ENCODE measurements at regions not wholly inside any gene's neighbourhood (a gene's known extent, or its start where the extent isn't known, plus 50 kb on each side); places are given as distances from the start of the nearest gene placed in this dataset.

DNA sequence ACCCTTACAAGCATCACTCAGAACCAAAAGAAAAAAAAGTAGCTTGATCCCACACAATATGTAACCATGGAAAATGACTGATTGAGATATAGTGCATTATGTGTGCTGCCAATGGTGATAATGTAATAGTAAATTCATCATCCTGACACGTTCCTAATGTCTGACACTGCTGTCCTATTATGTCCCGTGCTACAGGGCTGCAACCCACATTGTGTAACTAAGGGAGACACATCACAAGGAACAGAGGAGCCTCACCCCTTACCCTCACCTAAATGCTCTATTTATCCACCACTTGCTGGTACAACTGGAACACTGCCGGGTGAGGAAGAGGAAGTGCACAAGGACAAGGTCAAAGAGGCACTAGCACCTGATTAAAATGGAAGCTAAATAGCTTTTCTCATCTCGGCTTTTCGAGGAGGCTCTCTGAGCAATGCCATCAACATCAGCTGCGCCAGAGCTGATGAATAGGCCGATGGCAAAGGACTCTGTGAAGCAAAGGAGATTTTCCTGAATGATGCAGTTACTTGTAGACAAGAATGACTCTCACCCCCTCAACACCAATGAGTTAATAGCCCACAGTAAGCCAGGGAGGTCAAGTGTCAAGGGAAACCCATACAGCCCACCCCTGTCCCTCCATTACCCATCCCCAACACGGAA, 181.6 kb downstream of the HNRNPD start:
- WGBS (ENCODE audit: insufficient coverage), result 90% methylated on average over 3 of the region's 8 CpGs
- H3K4me3 Mint-ChIP-seq, result no peak overlapping the region
- no peaks in the 10 kb centered on the region for H3K4me1 Mint-ChIP-seq

GRCh38 chr4:82181789-82182188, 192.0 kb downstream of the HNRNPD start:
- Histone ChIP-seq H4K20me1 (ENCODE audit: insufficient read depth, low read length) (no peaks in the 10 kb centered on the region), H3K36me3 (replicated peaks in 1 of 2; ENCODE audit: control insufficient read depth in 1 of 2, insufficient read depth in 2 of 2, low read length in 2 of 2) (no peaks in the 10 kb centered on the region), H3K4me1 (ENCODE audit: control insufficient read depth in 1 of 2, insufficient read depth in 2 of 2, low read length in 2 of 2) (no peaks in the 10 kb centered on the region), H3K4me3 (replicated peaks in 1 of 3; ENCODE audit: low read depth in 2 of 3, low read length in 3 of 3) (no peak overlapping the region), H3K9me3 (replicated peaks in 1 of 2; ENCODE audit: control insufficient read depth in 1 of 2, insufficient read depth in 1 of 2, low read length in 2 of 2) (peaks cover 0 to 4% of the 10 kb centered on the region in 2 donors), H3K27ac (ENCODE audit: low read depth in 1 of 2, low read length in 2 of 2) (no peak overlapping the region), H3K79me2 (ENCODE audit: insufficient read depth, low read length) (no peaks in the 10 kb centered on the region), H3K9ac (ENCODE audit: insufficient read depth, low read length, poor library complexity, severe bottlenecking) (no peak overlapping the region), H2AFZ (ENCODE audit: insufficient read depth, low read depth, low read length, poor library complexity, severe bottlenecking) (no peak overlapping the region), H3K27me3 (ENCODE audit: control insufficient read depth in 2 of 2, insufficient read depth in 2 of 2, low read length in 2 of 2) (no peaks in the 10 kb centered on the region), H3K4me2 (replicated peaks; ENCODE audit: extremely low read depth, low read length, poor library complexity, severe bottlenecking) (no peak overlapping the region)
- no peak for DNase-seq
- TF ChIP-seq, protein P1, sequence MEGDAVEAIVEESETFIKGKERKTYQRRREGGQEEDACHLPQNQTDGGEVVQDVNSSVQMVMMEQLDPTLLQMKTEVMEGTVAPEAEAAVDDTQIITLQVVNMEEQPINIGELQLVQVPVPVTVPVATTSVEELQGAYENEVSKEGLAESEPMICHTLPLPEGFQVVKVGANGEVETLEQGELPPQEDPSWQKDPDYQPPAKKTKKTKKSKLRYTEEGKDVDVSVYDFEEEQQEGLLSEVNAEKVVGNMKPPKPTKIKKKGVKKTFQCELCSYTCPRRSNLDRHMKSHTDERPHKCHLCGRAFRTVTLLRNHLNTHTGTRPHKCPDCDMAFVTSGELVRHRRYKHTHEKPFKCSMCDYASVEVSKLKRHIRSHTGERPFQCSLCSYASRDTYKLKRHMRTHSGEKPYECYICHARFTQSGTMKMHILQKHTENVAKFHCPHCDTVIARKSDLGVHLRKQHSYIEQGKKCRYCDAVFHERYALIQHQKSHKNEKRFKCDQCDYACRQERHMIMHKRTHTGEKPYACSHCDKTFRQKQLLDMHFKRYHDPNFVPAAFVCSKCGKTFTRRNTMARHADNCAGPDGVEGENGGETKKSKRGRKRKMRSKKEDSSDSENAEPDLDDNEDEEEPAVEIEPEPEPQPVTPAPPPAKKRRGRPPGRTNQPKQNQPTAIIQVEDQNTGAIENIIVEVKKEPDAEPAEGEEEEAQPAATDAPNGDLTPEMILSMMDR (IDR thresholded peaks at IDR 0.05), result no peak
- Mint-ChIP-seq H3K27me3 (ENCODE audit: low read depth in 3 of 3) (peaks cover 0 to 1% (median 0%) of the 10 kb centered on the region in 3 donors), H3K9me3 (peaks cover 0 to 18% (median 10%) of the 10 kb centered on the region in 7 donors), H3K36me3 (no peaks in the 10 kb centered on the region), H3K4me1 (no peaks in the 10 kb centered on the region), H3K27ac (no peak overlapping the region), H3K4me3 (no peak overlapping the region)
- no CpG with 5 or more reads among the region's 3 CpGs for WGBS (ENCODE audit: insufficient coverage)
- intact Hi-C loops (cut with micrococcal nuclease), result no loop called here

More for the DNA sequence above, 181.6 kb downstream of the HNRNPD start:
- H3K4me3 ChIP-seq (replicated peaks in 1 of 3; ENCODE audit: low read depth in 2 of 3, low read length in 3 of 3), result no peak overlapping the region
- H3K9me3 ChIP-seq (replicated peaks in 1 of 2; ENCODE audit: control insufficient read depth in 1 of 2, insufficient read depth in 1 of 2, low read length in 2 of 2), result no peaks in the 10 kb centered on the region
- no peak overlapping the region for H2AFZ ChIP-seq (ENCODE audit: insufficient read depth, low read depth, low read length, poor library complexity, severe bottlenecking)
- DNase-seq, result no peak
- intact Hi-C loops (cut with micrococcal nuclease), result no loop called here
- no peaks in the 10 kb centered on the region for H3K79me2 ChIP-seq (ENCODE audit: insufficient read depth, low read length)
- Mint-ChIP-seq H3K36me3 (no peaks in the 10 kb centered on the region), H3K27ac (peak overlapping the region in 1 of 7 donors; percentile 43), H3K9me3 (peaks cover under 1 to 5% (median 2%) of the 10 kb centered on the region in 7 donors), H3K27me3 (ENCODE audit: low read depth in 3 of 3) (peaks cover 0 to 2% (median 1%) of the 10 kb centered on the region in 3 donors)
- no peak overlapping the region for H3K4me2 ChIP-seq (replicated peaks; ENCODE audit: extremely low read depth, low read length, poor library complexity, severe bottlenecking)
- TF ChIP-seq, protein P1 (IDR thresholded peaks at IDR 0.05), result no peak
- no peak overlapping the region for H3K9ac ChIP-seq (ENCODE audit: insufficient read depth, low read length, poor library complexity, severe bottlenecking)
- no peaks in the 10 kb centered on the region for H4K20me1 ChIP-seq (ENCODE audit: insufficient read depth, low read length)
- H3K4me1 ChIP-seq (ENCODE audit: control insufficient read depth in 1 of 2, insufficient read depth in 2 of 2, low read length in 2 of 2), result no peaks in the 10 kb centered on the region
- no peaks in the 10 kb centered on the region for H3K27me3 ChIP-seq (ENCODE audit: control insufficient read depth in 2 of 2, insufficient read depth in 2 of 2, low read length in 2 of 2)
- no peak overlapping the region for H3K27ac ChIP-seq (ENCODE audit: low read depth in 1 of 2, low read length in 2 of 2)
- no peaks in the 10 kb centered on the region for H3K36me3 ChIP-seq (replicated peaks in 1 of 2; ENCODE audit: control insufficient read depth in 1 of 2, insufficient read depth in 2 of 2, low read length in 2 of 2)

Measured in CD14-positive monocyte (primary cell).